Left renal cortex interstitium (tissue), 4 donors: ENCODE measurements at regions not wholly inside any gene's neighbourhood (a gene's known extent, or its start where the extent isn't known, plus 50 kb on each side); places are given as distances from the start of the nearest gene placed in this dataset.
"Not testable (repeated sequence)": the region's sequence is repeated elsewhere in the genome, so short reads cannot be mapped to it uniquely, and the experiment has no call there.

Source experiments
- DNase-seq, 4 donors: peaks; one replicate each; pipeline ENCODE4 v3.0.0-alpha.2; 2013; ENCODE audit warnings: low read depth in 4 of 4, low spot score in 2 of 4, missing footprints in 1 of 4

DNA sequence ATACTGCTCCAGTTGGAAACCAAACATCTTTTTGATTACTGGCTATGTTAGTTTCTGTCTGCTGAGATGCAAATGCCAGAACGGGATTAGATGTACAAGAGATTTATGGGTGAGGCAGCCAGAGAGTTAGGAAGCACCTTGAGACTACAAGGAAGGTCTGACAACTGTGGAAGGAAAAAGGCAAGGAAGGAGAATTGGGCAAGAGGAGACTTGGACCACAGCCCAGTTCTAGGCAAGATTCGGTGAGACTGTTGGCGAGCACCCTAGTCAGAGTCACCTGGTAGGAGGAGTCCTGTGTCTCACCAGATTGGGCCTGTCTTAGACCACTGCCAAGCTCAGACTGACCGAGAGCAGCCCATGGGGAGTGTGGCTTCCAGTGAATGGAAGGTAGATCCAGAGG lies 91.8 kb upstream of the F13A1 start:
- no peak for DNase-seq

DNA sequence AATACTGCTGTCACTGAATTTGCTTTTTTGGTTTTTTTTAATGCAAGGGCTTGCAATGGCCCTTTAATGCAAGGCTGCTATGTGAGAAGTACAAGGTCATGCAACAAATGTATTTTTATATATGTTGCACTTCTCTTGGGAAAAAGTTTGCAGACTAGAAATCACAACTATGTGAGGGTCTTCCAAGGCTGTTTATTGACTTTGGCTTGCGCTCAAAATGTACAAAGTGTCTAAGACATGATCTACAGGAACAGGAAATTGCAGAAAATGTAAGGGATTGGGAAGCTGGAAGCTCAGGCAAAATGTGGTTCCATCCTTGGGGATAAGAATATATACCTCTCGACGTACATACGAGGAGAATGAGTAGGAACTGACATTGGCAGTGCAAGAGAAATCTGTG lies 92.2 kb upstream of the F13A1 start:
- DNase-seq = peak; percentile 9 to 53 (median 36)

DNA sequence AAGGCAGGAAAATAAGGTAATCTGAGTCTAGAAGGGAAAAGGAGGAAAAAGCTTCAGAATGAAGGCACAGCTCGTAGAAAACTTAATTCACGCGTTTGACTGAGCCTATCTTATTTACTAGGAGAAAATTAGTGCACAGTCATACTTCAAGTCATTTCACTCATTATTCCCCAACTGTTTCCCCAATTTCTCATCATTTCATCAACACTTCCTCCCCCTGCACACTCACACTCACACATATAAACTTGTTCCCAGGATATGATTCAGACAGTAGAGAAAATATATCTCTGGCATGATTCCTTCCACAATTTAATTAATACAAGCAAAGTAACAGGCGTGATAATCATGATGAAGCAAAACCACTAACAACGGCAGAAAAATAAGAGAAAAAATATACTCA lies 94.5 kb upstream of the F13A1 start:
- DNase-seq = no peak

DNA sequence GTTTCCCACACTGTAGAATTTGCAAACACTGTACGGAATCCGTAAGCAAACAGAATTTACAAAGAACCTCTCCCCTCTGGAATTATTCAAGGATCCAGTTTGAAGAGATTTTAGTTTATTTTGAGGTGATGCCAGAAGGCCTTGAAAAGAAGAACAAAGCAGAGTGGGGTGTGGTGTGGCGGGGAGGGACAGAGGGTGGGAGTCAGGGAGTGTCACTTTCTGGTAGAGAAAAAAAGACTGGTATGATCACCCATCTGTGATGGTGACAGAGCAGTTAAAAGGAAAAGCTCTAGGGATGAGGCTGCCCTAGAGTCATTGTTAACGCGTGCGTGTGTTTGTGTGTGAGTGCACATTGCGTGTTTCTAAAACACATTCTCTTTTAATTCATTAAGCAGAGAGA lies 97.0 kb upstream of the F13A1 start:
- no peak for DNase-seq

DNA sequence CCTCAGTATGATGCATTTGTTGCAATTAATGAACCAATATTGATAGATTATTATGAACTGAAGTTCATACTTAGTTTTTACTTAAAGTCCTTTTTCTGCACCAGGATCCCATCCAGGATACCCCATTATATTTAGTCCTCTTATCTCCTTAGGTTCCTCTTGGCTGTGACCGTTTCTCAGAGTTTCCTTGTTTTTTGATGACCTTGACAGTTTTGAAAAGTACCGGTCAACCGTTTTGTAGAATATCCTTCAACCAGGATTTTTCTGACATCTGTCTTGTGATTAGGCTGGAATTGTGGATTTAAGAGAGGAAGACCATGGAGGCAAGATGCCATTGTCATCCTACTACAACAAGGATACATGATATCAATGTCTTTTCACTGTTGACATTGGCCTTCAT lies 98.0 kb upstream of the F13A1 start:
- no peak for DNase-seq

DNA sequence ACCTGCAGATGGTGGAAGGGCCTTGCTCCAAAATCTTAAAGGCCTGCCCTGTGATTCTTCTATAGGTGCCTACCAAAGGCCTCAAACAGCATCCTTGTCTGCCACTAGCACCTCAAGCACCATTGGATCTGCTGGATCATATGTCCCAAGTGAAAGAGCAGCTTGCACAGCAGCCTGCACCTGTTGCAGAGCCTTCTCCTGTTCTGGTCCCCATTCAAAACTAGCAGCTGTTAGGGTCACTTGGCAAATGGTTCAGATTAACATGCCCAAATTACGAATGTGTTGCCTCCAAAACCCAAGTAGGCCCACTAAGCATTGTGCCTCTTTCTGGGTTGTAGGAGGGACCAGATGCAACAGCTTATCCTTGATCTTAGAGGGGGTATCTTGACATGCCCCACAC lies 99.6 kb upstream of the F13A1 start:
- DNase-seq = no peak

DNA sequence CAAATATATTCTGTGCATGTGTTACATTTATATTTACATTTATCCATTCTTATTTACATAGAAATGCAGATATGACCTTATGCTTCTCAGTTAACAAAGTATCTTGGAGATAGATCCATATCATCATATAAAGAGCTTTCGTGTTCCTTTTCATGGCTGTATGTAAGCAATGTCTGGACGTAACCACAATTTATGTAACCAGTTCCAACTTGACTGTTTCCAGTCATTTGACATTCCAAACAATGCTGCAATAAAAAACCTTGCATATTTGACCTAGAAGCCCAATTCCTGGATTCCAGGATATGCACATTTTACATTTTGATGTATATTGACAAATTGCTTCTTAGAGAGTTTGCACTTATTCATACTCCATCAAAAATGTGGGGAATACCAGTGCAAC lies 113.7 kb upstream of the F13A1 start:
- DNase-seq = no peak

DNA sequence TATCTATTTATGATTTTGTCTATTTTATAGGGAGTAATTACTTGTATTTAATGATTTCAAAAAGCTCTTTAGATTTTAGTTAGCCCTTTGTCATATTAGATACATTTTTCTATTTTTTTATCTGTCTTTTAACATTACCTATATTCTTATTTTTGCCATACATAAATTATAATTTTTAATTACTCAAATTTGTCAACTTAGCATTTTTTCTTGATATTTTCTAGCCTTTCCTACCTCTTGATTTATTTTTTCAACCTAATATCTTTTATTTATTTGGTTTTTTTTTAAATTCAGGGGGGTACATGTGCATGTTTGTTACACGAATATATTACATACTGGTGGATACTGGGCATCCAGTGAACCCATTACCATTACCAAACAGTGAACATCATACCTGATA lies 114.3 kb upstream of the F13A1 start:
- DNase-seq = no peak

DNA sequence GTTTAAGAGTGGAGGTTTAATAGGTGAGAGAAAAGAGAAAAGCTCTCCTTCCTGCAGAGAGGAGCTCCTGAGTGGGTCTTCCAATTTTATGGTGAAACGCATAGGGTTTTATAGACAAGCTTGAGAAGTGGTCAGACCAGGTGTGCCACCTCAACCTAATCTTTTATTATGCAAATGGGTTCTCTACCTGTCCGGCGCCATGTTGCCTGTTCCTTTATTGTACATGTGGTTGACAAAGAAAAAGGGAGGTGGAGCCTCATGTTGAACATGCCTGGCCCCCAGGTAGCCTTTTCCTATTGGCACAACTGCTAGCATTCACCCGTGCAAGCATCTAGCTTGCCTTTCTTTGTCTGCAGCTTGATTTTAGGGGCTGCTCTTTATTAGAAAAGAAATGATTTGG lies 115.9 kb upstream of the F13A1 start:
- DNase-seq = no peak

DNA sequence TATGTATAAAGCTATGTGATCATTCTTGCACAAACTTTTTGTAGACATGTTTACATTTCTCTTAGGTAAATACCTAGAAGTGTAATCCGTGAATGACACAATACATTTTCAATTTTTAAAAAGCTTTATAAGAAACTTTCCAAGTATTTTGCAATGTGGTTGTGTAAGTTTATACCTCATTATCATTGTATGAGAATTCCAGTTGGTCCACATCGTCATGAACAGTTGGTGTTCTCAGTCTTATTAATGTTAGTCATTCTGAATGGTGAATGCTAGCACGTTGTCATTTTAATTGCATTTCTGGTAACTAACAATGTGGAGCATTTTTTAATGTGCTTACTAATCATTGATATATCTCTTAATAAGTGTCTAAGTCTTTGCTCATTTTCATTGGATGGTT lies 116.5 kb upstream of the F13A1 start:
- DNase-seq = no peak

DNA sequence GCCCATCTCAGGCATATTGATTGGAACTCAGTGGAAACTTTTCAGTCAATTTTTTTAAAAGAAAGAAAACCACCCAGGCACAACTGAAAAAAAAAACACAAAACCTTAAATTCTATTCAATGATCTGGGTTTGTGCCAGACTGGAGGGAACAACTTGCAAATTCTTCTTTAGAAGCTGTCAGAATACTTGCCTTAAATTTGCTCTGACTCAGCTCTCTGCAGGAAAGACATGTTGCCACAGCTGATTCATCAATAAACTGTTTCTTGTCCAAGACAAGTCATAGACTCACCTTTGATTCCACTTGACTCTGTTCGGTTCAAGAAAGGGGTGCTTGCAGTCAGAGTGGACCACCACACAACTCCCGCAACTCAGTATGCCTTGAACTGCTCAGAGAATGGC lies 117.8 kb upstream of the F13A1 start:
- DNase-seq = no peak

DNA sequence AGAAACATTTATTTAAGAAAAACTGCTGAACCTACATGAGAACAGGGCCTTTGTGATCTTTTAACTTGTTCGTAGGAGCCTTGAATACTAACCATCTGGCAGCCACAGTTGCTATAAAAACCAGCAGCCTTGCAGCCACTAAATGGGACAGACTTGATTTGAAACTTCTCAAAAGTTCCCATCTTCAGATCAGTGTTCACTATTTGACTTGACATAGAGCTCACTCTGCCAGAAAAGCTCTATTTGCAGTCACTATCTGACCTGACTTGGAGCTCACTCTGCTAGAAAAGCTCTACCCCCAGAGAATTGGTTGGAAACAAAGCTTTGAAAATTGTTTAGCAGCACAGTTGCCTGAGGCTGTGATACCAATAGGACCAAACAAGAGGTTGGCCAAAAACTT lies 119.3 kb upstream of the F13A1 start:
- DNase-seq = no peak

DNA sequence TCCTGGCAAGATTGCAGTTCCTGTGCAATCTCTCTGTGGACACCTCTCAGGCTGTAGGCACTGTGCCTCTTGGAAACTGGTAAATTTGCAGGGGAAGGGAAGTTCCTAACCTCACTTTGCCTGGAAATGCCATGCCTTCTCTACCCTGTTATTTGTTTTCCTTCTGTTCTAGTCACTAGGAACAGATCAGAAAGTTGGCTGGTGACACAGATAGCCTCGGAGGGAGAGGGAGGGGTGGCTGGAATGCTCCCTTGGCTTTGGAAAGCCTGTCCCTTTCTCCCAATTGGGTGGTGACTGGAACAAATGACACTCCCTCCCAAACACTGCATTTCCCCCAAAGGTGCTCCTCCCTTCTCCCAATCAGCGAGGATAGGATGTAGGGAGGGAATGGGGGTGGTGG lies 131.5 kb upstream of the F13A1 start:
- DNase-seq = no peak

DNA sequence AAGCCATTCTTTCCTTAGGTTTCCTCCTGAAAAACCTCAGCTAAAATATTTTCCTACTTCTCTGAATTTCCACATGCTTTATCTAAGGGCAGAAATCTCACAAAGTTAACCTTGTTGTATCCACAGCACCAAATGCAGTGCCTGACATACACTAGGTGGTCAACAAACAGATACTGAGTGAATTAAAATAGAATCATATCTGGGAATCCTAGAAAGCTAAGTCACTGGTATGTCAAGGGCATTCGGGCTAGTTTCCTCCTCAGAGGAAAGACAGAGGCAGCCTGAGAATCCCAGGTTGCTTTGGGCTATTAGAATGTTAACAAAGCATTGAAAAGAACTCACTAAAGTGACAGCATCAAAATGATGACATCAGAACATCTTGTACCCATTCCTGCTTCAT lies 132.7 kb upstream of the F13A1 start:
- no peak for DNase-seq

DNA sequence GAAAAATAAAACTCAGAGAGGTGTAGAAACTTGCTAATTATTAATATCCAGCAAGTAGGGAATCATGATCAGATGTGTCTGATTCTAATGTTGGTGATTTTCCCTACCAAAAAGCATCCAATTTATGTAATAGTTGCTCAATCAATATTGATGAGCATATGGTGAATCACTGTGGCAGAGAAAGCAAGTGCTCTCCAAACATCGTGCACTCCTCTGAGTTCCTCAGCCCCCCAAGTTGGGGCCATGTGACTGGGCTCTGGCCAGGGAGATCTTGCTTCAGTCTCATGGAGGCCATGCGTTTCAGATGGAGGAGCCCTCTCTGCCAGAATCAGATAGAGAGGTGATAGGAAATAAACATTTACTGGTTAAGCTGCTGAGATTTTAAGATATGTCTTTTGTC lies 133.2 kb upstream of the LY86 start:
- DNase-seq = no peak

DNA sequence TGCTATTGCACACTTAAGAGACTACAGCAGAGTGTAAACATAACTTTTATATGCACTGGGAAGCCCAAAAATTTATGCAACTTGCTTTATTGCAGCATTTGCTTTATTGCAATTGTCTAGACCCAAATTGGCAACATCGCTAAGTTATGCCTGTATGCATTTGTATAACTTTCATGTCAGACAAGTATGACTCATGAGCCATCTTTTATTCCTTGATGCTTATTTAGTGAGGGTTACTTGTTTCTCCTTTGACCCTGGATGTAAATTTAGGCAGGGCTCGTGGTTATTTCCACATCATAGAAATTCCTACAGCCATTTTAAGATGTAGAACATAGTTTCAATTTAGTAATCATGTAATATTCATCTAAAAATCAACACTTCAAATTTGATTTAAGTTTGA lies 130.3 kb upstream of the LY86 start:
- no peak for DNase-seq

DNA sequence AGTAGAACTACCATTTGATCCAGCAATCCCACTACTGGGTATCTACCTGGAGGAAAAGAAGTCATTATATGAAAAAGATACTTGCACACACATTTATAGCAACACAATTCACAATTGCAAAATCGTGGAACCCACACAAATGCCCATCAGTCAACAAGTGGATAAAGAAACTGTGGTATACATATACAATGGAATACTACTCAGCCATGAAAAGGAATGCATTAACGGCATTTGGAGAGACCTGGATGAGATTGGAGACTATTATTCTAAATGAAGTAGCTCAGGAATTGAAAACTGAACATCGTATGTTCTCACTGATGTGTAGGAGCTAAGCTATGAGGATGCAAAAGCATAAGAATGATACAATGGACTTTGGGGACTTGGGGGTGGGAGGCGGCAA lies 128.6 kb upstream of the LY86 start:
- not testable (repeated sequence) for DNase-seq

DNA sequence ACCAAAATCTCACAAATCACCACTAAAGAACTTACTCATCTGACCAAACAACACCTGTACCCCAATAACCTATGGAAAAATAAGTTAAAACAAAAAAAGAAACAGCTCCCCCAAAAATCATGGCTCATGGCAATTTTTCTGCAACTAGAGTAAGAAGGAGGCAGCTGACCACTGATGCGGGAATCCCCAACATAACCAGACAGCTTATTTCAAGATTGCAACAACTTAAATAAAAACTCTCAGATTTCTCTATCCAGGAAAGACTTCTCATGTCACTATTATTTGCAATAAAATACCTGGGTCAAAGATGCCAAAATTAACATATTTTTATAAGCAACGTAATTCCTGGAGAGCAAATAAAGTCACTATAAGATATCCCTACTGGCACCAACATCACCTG lies 128.1 kb upstream of the LY86 start:
- no peak for DNase-seq

DNA sequence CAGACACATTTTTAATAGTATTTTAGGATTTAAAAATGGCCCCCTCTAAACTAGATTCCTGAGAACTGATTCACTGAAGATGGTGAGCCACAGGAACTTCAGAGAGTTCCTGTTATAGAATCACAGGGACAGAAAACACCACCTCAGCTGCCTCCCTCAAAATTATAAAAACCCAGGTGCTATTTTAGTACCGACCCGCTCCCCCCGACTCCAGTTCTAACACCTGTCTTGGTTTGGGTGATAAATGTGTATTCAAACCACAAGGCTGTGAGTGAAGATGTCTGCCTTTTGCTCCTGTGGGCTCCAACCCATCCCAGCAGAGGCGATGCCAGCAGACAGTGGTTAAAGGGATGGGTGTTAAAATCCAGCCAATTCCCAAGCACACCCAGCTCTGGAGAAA lies 127.4 kb upstream of the LY86 start:
- DNase-seq = no peak

DNA sequence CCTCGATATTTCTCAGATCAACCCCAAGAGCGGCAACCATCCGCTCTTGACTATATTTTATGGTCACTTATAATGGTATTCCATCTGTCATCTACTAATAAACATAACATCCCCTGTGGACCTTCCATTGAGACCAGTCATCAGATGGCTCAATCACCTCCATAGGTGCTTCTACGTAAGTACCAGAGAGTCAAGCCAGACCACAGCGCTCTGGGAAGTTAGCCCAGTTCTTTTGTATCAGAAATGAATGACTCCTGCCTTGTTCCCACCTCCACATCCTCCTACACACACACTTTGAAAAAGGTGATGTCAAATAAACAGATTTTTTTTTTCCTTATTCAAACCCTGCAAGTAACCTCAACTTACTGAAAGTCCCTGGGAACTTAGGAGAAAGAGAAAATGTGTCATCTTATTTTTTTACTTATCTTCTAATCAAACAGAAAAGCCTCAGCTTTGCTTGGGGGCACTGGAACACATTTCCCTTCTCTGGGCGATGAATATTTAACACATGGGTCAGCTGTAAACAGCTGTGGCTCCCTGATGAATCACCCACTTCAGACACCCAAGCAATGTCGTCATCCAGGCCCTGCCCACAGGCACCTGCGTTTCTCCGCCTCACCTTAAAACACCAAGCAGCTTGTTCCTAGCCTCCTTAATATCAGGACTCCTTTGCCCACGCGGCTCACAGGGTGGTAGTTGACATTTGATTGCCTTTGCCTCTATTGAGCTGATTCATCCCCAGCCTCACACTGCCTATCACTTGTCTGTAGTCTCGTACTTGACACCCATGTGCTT lies 121.4 kb upstream of the LY86 start:
- no peak for DNase-seq

DNA sequence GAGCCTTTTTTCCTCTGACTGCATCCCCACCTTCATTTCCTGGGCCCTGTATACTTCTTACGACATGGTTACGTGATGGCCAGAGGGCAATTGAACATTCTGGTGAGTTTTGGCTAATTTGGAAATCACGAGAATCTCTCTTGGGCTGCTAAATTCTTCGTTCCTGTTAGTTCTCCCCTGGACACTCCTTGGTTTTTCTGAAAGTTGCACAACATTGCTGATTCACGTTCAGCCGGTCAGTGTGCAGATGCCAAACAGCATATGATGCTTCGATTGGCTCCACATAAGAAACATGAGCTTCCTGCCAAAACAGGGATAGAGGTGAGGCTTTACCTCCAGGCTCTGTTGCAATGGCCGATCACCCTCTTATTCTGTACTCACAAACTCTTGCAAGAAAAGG lies 119.4 kb upstream of the LY86 start:
- DNase-seq = no peak

DNA sequence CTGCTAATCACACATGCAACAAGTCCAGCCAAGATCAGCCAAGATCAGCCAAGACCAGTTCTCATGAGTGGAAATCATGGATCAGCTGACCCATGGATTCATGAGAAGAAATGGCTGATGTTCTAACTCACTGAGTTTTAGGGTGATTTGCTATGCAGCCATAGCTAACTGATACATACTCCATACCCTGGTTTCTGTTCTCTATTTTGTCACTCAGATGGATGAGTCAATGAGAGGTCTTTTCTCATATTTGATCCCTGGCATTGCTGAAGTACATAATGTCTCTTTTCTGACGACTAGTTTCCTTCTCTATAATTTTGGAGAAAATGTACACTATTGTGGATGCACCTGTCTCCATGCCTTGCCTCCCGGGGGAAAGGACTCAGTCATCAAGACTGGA lies 118.4 kb upstream of the LY86 start:
- no peak for DNase-seq

DNA sequence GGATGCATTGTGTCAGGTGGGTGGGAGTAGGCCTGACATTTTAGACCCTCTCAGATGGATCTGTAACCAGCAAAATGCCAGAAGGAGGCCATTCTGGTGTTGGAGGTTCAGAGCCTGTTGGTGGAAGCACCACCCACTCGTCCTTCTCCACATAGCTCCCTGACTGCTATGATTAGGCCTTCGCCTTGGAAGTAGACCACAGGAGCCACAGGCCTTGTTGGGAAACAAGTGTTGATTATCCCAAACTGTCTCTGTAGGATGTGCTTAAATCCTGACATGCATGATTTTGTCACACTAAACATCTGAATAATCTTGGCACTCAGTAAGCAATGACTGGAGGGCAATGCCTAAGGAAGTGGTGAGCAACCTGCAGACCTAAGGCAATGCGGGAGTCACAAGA lies 117.2 kb upstream of the LY86 start:
- DNase-seq = no peak
